Breast epithelium (tissue), 3 donors: ENCODE measurements at regions not wholly inside any gene's neighbourhood (a gene's known extent, or its start where the extent isn't known, plus 50 kb on each side); places are given as distances from the start of the nearest gene placed in this dataset.

ENCODE experiments used
- CTCF ChIP-seq, 3 donors: fragments of 450-650 bp; IDR thresholded peaks; one replicate each; pipeline ENCODE4 v1.5.1; 2016 to 2017; ENCODE audit warnings: antibody characterized with exemption in 3 of 3, mild to moderate bottlenecking in 3 of 3, moderate library complexity in 3 of 3
- POLR2A ChIP-seq: fragments of 450-650 bp; IDR thresholded peaks from one replicate; pipeline ENCODE4 v1.6.1; 2016; ENCODE audit warnings: antibody characterized with exemption, mild to moderate bottlenecking, moderate library complexity
- POLR2AphosphoS5 ChIP-seq, 3 donors: sonication (generic); formaldehyde crosslinking; IDR thresholded peaks; one replicate each; pipeline ENCODE4 v1.6.1; 2017; ENCODE audit warnings: antibody characterized with exemption in 3 of 3

- no peak for TF ChIP-seq POLR2AphosphoS5 (IDR thresholded peaks at IDR 0.05)
- no peak for TF ChIP-seq CTCF (IDR thresholded peaks at IDR 0.05)
- no peak for TF ChIP-seq POLR2A
Observed at GRCh38 chr1:181350131-181350530, 133.2 kb upstream of the CACNA1E start.
